ENCODE measurements at regions not wholly inside any gene's neighbourhood (a gene's known extent, or its start where the extent isn't known, plus 50 kb on each side); places are given as distances from the start of the nearest gene placed in this dataset.

DNA sequence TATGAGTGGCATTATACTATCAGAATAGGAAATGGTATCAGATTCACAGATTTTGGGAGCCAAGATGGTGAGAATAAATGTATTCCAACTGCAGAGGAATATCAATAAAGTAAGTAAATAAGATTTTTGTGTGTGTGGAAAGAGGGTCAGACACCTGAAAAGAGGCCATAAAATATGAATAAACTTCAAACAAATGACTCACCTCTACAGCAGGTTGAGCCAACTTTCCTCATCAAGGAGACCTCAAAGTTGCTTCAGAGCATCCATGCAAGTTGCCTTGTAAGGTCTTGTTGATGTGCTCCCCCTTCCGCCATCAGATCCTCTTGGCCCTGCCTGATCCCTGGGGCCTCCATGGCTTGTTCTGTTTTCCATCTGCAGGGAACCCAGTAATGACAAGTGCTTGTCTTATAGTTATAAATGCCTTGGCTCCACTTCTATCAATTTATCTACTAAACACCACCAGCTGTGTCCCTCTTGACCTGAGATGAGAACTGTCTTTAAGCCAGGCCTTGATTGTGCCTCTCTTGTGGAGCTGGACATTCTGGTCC is 775.6 kb downstream of the LTN1 start:
- no peak for DNase-seq (ENCODE audit: low read depth)
- H3K4me3 ChIP-seq (ENCODE audit: low read depth, low read length): no peak overlapping the region
- TF ChIP-seq, protein P1, sequence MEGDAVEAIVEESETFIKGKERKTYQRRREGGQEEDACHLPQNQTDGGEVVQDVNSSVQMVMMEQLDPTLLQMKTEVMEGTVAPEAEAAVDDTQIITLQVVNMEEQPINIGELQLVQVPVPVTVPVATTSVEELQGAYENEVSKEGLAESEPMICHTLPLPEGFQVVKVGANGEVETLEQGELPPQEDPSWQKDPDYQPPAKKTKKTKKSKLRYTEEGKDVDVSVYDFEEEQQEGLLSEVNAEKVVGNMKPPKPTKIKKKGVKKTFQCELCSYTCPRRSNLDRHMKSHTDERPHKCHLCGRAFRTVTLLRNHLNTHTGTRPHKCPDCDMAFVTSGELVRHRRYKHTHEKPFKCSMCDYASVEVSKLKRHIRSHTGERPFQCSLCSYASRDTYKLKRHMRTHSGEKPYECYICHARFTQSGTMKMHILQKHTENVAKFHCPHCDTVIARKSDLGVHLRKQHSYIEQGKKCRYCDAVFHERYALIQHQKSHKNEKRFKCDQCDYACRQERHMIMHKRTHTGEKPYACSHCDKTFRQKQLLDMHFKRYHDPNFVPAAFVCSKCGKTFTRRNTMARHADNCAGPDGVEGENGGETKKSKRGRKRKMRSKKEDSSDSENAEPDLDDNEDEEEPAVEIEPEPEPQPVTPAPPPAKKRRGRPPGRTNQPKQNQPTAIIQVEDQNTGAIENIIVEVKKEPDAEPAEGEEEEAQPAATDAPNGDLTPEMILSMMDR (IDR thresholded peaks at IDR 0.05; ENCODE audit: low read depth, low read length, missing control alignments): no peak
- in situ Hi-C loops (cut with HindIII; ENCODE audit: low sequenced_read_pairs): no loop called here

DNA sequence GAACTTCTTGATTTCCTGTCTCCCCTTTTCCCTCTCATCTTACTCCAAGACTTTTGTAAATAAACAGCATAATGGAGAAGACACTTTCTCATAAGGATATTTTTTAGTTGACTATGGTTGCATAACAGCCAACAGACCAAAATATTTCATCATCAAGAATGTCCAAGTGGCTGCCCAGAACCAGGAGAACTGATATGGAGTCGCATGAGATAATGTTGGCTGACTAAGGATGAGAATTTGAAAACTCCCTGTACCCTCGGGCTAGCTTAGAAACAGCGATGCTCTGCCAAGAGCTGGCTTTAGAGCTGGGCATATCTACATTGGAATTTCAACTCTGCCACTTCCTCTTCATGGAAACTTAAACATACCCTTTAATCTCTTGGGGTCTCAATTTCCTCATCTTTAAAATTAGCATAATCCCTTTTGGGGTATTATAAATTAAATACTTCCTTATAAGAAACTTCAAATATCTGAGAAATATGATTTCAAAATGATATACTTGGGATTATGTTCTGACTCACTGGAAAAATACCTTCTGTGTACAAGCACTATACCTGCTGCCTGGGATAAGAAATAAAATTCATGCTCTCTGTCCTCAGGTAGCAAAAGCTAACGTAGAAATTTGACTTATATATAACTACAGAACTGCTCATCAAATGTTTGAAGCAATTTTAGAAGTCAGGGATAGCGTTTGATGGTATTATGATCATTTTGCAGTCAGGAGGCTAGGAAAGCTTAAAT is 777.3 kb downstream of the LTN1 start:
- TF ChIP-seq, protein P1 (IDR thresholded peaks at IDR 0.05; ENCODE audit: low read depth, low read length, missing control alignments): no peak
- no peak for DNase-seq (ENCODE audit: low read depth)
- H3K4me3 ChIP-seq (ENCODE audit: low read depth, low read length): no peak overlapping the region
- in situ Hi-C loops (cut with HindIII; ENCODE audit: low sequenced_read_pairs): no loop called here

GRCh38 chr21:28214786-28215185 is 777.9 kb downstream of the LTN1 start:
- H3K4me3 ChIP-seq (ENCODE audit: low read depth, low read length): no peak overlapping the region
- TF ChIP-seq, protein P1 (IDR thresholded peaks at IDR 0.05; ENCODE audit: low read depth, low read length, missing control alignments): no peak
- no peak for DNase-seq (ENCODE audit: low read depth)
- in situ Hi-C loops (cut with HindIII; ENCODE audit: low sequenced_read_pairs): no loop called here

- no peak for DNase-seq (ENCODE audit: low read depth)
- in situ Hi-C loops (cut with HindIII; ENCODE audit: low sequenced_read_pairs): no loop called here
- TF ChIP-seq, protein P1 (IDR thresholded peaks at IDR 0.05; ENCODE audit: low read depth, low read length, missing control alignments): no peak
- no peak overlapping the region for H3K4me3 ChIP-seq (ENCODE audit: low read depth, low read length)
Measured at GRCh38 chr21:28213261-28213660, 779.4 kb downstream of the LTN1 start.

DNA sequence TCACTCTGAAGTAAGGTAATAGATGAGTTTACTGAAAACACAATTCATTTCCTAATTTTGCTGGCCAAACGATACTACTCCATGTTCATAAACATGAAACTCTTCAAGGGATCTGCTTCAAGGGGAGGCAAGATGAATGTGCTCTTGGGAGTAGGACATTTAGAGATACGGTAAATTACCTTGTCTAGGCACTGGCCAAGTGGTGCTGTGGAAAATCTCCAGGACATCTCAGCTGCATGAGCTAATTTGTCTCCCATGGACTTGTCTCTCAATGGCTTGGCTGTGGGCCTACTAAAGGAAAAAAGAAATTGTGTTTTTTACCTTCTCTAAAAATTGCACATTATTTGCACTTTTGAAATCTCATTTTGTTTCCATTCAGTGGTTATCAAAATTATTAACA is 780.6 kb downstream of the LTN1 start:
- peak; percentile 12 for DNase-seq (ENCODE audit: low read depth)
- H3K4me3 ChIP-seq (ENCODE audit: low read depth, low read length): no peak overlapping the region
- in situ Hi-C loops (cut with HindIII; ENCODE audit: low sequenced_read_pairs): no loop called here
- TF ChIP-seq, protein P1 (IDR thresholded peaks at IDR 0.05; ENCODE audit: low read depth, low read length, missing control alignments): no peak

DNA sequence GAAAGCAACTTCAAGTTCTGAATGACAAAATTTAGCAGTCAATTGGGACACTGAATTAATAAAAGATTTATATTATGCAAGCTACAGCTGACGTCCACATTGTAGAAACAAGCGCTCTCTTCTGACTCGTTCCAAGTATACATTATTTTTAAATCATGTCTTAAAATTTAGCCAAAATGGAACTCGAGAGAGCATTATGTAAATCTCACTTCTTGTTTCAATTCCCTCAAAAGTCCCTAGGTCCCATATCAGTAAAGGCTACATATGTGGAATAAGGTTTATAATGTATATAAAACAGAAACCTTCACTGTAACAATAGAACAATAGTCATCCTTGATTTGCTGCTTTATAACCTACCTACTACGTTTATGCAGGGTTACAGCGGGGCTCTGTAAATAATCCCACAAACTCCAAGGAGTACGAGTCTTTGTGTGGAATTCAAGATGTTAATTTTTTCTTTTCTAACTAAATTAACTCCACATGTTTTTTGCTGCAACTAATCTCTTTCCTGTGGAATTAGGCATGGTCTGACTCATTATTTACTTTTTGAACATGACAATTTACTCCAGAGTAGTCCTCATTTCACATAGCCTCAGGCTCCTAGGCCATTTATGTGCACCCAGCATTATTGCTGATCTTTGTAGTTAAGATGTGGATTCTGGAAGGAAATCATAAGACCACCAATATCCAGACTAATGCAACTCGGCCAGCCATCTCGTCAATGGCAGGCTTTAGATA is 785.1 kb downstream of the LTN1 start:
- in situ Hi-C loops (cut with HindIII; ENCODE audit: low sequenced_read_pairs): no loop called here
- TF ChIP-seq, protein P1 (IDR thresholded peaks at IDR 0.05; ENCODE audit: low read depth, low read length, missing control alignments): no peak
- H3K4me3 ChIP-seq (ENCODE audit: low read depth, low read length): no peak overlapping the region
- peak; percentile 70 for DNase-seq (ENCODE audit: low read depth)

Data from astrocyte of the cerebellum (primary cell).